HG03342 (cell line): ENCODE measurements at regions not wholly inside any gene's neighbourhood (a gene's known extent, or its start where the extent isn't known, plus 50 kb on each side); places are given as distances from the start of the nearest gene placed in this dataset.

Experiments
- ATAC-seq: cut with Tn5 transposase; IDR thresholded peaks from one replicate; pipeline ENCODE4 v1.9.1; 2021; ENCODE audit warnings: mild to moderate bottlenecking, moderate library complexity; ENCODE audit not compliant: unreplicated experiment

GRCh38 chrX:10077425-10078188 is 79.2 kb upstream of the CLCN4 start:
- no peak for ATAC-seq

- no peak for ATAC-seq
Observed at GRCh38 chrX:10078266-10078665, 78.5 kb upstream of the CLCN4 start.

- no peak for ATAC-seq
Observed at GRCh38 chrX:10079231-10079630, 77.5 kb upstream of the CLCN4 start.

DNA sequence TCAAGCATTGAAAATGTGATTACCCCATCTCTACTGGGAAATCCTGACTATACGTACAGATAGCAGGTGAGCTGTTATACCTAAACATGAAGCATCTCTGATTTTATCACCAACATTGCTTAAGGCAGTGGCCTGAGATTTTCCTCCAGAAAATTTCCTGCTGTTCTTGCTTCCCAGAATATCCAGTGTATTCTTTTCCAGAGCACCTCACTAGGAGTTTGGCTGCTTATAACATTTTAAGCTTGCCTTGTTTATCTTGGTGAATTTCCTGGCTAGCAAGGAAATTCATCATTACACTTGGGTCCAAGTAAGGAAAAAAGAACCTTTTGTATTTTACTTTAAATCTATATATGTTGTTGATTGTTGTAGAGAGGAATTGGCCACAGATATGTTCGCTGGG is 73.0 kb upstream of the CLCN4 start:
- no peak for ATAC-seq

- no peak for ATAC-seq
Observed at GRCh38 chrX:10085223-10085622, 71.6 kb upstream of the CLCN4 start.

GRCh38 chrX:10086676-10087075 is 70.1 kb upstream of the CLCN4 start:
- ATAC-seq, result no peak

DNA sequence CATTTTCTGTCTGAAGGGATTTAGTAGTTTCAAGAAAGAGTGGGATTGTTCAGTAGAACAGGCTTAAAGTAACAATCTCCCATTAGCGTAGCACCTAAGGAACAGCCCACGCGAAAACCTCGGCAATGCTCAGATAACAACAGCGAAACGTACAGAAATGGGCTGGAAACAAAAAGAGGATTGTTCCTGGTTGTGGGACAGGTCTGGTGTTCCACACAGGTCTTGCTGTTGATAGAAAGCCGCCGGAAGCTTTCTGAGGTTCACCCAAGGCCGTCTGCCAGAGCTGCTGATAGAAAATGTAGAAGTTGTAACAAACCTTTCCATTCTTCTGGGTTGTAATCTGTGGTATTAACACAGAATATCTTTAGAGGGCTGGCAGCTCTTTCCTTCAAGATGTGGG is 69.4 kb upstream of the CLCN4 start:
- ATAC-seq, result no peak

GRCh38 chrX:10089378-10089795 is 67.4 kb upstream of the CLCN4 start:
- ATAC-seq, result no peak

DNA sequence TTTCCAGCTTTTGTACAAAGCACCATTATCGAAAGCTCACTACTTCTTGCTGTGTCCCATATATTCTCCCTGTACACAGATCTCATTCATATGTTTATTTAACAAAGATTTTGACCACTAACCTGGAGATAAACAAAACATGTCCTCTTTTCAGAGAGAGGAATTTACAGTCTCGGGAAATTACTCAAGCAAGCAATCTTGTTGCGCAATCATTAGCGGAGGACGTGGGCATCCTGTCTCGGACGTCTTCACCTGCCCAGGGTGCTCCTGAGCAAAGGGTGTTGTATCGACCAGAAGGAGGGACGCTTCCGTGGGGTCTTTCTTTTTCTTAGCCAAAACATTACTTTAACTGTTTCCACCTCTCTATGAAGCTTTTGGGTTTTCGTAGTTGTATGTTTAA is 66.5 kb upstream of the CLCN4 start:
- no peak for ATAC-seq

GRCh38 chrX:10095246-10095645 is 61.5 kb upstream of the CLCN4 start:
- ATAC-seq, result no peak

DNA sequence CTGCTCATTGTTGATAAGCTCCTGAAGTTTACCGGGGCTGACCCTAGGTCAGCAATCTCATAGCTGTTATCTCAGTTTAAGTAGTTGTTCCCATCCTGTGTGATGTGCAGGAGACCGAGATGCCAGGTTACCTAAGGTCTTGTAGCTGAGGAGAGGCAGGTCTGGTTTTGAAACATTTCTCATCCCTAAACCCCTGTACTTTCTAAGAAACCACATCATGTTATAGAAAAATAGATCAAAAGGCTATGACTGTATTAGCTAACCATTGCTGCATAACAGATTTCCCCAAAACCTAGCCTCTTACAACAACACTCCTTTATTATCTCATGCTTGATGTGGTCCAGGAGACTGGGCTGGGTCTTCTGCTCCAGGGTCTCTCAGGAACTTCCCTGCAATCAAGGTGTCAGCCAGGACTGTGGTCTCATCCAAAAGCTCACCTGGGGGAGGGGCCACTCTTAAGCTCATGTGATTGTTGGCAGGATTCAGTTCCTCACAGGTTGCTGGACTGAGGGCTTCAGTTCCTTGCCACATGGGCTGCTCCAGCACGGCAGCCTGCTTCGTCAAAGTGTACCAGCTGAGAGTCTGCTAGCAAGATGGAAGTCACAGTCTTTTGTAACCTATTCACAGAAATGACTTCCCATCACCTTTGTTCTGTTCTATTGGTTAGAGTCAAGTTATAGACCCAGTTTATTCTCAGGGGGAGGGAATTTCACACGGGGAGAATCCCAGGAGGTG is 60.9 kb upstream of the CLCN4 start:
- no peak for ATAC-seq

- ATAC-seq, result peak; percentile 90
Observed at GRCh38 chrX:10098270-10098713, 58.5 kb upstream of the CLCN4 start.

DNA sequence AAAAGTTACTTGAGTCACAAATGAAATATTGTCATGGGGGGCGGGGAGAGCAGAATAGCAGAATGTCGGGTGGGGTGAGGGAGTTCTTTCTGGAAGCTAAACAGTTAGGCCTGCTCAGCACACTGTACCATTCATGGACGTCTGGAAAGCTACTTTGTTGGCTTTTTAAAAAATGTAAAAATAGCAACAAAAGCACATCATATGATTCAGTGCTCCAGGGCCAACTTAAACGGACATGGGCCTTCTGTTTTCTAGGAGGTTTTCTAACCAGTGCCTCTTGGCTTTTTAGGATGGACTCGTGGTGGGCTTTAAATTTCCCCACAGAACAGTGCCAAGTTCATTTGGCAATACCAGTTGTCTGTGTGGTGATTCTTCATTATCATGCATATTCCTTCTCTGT is 57.4 kb upstream of the CLCN4 start:
- no peak for ATAC-seq

DNA sequence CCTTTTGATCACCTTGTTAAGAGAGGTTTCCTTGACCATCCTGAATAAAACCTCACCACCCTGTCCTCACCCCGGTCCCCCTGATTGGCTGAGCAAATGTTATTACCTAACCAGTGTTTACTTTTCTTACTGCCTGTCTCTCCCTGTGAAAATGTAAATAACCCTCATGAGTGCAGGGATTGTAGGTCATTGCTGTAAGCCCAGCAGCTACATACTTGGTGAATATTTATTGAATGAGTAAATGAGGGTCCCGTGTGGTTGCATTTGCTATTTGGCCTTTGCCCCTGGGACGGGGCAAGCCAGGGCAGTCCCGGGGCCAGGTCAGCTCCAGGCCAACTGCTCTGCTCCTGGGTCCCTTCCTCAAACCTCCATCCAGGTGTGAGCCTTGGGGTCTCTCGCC is 55.5 kb upstream of the CLCN4 start:
- no peak for ATAC-seq

DNA sequence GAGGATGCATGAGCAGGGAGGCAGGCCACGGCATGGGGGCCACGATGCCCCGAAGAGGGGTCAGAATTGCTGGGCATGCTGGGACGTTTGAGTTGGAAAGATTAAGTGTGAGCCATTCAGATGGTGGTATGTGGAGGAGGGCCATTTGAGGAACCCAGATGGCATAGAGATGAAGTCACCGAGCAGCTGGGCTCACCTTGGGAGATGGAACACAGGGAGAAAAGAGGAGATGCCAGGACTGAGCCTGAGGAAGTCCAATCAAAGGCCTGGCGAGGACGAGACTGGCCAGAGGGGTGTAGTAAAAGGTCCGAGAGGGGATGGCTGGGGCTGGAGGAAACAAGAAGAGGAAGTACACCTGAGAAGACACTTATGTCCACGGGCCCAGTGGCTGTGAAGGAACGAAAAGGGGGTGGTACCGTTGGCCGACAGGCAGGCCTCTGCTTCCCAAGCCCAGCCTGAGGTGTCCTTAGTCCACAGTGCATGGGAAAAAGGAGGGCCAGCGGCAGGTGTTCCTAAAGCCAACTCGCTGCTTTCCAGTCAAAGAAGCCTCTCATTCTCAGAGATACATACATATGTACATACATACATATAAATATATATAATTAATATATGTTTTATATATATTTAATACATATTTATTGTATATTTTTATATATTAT is 54.6 kb upstream of the CLCN4 start:
- no peak for ATAC-seq

- no peak for ATAC-seq
Observed at GRCh38 chrX:10103023-10103422, 53.8 kb upstream of the CLCN4 start.

DNA sequence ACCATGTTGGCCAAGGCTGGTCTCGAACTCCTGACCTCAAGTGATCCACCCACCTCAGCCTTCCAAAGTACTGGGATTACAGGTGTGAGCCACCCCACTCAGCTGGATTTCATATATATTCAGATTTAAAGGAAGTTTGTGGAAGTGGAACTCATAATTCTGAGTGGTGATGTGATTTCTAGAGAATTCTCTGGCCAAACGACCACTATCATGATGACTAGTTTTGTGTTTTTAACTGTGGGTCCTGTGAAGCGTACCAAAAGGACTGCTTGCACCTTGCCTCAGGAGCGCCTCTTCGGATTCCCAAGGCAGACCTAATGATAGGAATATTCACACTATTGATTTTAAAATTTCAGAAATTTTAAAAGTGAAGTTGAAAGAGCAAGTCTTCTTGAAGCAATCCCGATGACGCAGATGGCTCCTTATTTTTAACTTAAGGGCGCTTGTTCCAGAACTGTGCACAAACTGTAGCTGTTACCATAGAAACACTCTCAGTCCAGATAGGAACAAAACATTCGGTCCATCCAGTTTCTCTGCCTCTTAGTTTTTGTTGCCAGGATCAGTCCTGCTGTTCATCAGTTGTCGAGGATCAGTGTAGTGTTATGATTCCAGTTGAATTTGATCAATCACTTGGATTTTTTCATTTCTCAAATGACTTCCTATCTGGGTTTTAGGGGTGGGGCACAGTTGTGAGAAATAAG is 51.7 kb upstream of the CLCN4 start:
- ATAC-seq, result no peak

DNA sequence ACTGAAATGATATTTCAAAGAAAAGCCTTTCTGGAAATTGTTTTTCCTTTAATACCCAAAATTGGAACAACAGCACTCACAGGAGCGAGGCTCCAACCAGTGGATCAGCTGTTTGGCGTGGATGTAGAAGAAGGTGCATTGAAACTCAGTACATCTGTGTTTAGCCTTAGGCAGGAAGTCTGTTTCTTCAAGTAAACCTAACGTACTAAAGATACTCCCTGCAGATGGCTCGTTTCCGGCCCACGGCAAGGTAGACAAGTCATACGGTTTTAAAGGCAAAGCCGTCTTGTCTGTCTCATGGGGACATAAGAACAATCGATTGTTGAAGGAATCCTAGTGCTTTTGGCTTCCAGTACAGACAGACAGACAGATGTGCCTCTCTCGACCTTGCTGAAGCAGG is 50.0 kb upstream of the CLCN4 start:
- peak; percentile 85 for ATAC-seq
